ENCODE measurements at regions not wholly inside any gene's neighbourhood (a gene's known extent, or its start where the extent isn't known, plus 50 kb on each side); places are given as distances from the start of the nearest gene placed in this dataset.
"Not testable (repeated sequence)": the region's sequence is repeated elsewhere in the genome, so short reads cannot be mapped to it uniquely, and the experiment has no call there.

DNA sequence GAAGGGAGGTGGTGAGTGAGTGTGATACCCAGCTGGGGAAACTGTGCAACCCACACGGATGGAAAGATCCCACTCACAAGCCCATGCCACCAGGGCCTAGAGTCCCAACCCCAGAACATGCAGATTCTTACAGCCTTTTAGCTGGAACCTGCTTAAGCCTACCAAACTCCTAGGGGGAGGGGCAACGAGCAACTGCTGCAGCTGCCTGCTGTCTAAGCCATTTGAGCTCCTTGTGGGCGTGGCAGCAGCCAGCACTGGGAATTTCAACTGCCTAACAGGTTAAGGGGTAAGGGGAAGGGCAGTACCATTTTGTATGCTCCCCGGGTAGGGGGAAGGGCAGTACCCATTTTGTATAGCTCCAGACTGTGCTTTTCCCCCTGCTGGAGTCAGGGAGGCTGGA lies 673.2 kb upstream of the BCHE start:
- DNase-seq: no peak

DNA sequence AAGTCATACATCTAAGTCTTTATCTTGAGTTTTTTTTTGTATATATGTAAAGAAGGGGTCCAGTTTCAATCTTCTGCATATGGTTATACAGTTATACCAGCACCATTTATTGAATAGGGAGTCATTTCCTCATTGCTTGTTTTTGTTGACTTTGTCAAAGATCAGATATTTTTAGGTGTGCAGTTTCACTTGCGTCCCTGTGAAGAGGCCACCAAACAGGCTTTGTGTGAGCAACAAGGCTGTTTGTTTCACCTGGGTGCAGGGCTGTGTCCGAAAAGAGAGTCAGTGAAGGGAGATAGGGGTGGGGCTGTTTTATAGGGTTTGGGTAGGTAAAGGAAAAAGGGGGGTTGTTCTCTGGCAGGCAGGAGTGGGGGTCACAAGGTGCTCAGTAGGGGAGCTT lies 663.2 kb upstream of the BCHE start:
- not testable (repeated sequence) for DNase-seq

DNA sequence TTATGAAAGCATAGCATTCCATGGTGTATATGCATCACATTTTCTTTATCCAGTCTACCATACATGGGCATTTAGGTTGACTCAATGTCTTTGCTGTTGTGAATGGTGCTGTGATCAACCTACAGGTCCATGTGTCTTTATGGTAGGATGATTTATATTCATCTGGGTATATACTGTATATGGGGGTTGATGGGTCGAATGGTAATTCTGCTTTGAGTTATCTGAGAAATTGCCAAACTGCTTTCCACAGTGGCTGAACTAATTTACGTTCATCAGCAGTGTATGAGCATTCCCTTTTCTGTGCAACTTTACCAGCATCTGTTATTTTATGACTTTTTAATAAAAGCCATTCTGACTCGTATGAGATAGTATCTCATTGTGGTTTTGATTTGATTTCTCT lies 662.4 kb upstream of the BCHE start:
- DNase-seq: no peak

DNA sequence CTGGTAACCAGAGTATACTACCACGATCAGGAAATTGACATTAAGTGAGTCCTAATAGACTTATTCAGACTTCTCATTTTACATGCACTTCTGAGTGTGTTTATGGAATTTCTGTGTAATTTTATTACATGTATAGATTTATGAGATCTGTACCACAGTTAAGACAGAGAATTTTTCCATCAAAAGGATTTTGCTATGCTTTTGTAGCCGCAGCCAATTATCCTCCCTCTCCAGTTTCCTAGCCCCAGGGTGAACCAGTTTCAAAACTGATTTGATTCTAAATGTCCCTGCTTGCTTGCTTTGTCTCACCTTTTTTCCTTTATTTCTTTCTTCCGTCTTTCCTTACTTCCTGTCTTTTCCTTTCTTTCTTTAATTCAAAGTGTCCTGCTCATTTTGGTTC lies 661.2 kb upstream of the BCHE start:
- no peak for DNase-seq

DNA sequence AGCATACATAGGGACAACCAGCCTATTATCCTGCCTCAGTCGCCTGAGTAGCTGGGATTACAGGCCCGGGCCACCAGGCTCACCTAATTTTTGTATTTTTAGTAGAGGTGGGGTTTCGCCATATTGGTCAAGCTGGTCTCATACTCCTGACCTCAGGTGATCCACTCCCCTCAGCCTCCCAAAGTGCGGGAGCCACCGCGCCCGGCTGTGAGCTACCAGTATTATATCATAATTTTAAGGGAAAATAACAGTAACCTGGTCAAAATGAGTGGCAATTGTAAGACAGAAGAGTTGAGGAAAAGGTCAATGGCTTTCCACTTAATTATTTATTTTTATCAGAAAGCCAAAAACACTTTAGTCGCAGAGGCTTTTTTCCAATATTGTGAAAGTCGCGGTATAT lies 652.6 kb upstream of the BCHE start:
- no peak for DNase-seq

DNA sequence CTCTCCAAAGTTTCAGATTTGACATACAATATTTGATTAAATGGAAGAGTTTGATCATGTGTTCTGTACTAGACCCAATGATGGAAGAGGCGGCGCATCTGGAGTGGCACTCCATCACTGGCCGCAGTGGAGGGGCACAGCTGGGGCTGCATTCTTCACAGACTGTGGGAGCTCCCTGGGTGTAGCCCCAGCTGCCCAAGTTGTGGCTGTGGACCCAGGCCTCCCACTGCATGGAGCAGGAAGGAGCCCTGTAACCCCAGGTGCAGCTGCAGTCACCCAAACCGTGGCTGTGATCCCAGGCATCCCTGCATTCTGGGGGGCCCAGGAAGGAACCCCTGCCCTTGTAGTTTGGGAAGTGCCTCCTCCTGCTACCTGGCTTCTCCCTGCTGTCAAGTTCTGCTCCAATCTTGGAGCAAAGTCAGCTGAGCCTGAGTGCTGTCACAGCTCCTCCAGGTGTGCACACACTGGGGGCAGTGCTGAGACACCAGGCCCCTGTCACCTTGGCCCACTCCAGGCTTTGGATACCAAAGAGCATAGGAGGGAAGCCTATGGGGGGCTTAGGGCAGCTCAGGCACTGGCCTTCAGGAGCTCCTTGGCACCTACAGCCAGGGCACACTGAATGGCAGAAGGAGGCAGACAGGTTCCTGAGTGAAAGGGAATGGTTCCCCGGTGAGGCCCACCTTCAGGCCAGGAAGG lies 651.9 kb upstream of the BCHE start:
- no peak for DNase-seq

DNA sequence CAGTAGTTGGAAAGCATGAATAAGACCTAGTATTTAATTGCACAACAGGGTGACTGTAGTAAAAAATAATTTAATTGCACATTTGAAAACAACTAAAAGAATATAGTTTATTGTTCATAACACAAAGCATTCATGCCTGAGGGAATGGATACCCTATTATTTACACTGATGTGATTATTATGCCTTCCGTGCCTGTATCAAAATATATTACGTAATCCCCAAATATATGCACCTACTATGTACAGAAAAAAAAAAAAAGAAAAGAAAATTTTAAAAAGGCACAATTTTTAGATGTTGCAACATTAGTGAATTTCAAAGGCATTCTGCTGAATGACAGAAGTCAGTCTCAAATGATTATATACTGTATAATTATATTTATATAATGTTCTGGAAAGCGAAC lies 647.2 kb upstream of the BCHE start:
- DNase-seq: no peak

DNA sequence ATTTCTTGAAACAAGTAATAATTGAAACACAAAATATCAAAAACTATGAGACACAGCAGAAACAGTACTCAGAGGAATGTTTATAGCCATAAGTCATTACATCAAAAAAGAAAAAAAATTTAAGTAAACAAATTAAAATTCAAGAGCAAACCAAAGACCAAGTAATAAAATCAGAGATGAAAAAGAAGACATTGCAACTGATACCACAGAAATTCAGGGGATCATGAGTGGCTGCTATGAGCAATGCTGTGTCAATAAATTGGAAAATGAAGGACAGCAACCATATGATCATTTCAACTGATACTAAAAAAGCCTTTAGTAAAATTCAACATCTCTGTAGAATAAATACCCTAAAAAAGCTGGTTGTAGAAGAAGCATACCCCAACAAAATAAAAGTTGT lies 644.1 kb upstream of the BCHE start:
- DNase-seq: no peak

DNA sequence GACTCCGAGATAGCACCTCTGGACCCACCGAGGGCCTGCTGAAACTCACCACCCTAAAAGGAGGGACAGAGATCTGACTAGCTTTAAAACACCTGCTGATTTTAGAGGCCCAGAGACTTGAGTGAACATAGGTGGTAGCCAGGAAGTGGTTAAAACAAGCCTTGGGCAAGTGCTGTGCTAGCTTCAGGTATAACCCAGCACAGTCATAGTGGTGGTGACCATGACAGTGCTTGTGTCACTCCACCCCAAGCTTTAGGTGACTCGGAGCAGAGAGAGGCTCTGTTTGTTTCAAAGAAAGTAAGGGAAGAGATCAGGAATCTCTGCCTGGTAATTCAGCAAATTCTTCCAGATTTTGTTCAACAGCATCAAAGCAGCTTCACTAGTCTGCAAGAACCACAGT lies 641.1 kb upstream of the BCHE start:
- DNase-seq: no peak

DNA sequence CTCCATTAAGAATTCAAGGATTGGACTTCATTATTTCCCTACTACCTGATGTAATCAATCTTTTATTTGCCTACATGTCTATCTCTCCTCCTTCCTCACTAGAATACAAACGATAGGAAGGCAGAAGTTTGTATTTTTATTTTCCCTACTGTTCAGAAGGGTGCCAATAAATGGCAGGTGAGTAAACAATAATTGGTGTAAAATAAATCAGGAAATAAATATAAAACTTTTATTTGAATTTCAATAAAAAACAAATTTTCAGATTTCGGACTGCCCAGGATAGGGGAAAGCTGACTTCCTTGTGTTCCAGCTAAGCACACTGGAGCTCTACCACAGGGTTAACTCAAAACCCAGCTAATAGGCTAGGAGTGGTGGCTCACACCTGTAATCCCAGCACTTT lies 636.3 kb upstream of the BCHE start:
- DNase-seq: no peak

DNA sequence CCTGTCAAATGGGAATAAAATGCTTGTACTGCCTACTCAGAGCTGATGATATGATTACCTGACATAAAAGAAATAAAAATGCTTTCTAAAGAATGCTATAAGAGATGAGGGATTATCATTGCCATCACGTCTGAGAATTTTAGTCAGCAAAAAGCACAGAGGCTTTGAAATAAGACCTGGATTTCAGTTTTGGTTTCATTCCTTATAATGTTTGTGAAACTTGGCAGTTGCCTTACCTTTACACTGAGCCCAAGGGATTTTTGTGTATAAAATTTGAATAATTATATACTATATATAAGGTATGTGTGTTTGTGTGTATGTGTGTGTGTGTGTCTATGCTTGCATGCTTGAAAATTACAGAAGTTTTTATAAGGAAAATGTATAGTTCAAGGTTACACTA lies 634.8 kb upstream of the BCHE start:
- no peak for DNase-seq

DNA sequence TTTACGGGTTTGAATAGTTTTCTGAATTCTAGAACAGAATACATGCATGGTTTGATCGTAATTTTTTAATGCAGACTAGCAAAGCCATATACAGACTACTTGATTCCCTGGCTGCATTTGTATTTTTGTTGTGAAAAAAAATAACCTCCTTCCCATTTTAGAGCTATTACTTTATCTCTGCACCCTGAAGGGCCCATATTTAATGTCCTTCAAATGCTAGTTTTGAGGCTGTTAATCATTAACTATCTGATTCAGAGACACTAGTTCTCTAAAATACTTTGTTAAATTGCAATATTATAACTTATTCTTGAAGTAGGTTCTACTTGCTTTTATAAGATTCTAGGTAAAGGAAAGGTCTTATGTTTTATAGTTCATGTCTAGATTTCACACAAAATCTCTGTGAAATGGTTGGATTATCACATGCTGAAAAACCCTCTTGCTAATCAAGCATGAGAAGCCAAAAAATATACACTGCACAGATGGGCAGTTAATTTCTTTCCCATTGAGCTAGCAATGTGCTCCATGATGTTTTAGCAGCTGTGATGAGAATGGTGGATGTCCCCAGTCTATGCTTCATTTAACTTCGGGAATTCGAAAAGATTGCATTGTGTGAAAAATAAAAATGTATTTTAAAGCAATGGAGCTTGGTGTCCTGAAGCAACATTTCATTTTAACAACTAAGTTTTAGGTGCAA lies 634.0 kb upstream of the BCHE start:
- DNase-seq: no peak

DNA sequence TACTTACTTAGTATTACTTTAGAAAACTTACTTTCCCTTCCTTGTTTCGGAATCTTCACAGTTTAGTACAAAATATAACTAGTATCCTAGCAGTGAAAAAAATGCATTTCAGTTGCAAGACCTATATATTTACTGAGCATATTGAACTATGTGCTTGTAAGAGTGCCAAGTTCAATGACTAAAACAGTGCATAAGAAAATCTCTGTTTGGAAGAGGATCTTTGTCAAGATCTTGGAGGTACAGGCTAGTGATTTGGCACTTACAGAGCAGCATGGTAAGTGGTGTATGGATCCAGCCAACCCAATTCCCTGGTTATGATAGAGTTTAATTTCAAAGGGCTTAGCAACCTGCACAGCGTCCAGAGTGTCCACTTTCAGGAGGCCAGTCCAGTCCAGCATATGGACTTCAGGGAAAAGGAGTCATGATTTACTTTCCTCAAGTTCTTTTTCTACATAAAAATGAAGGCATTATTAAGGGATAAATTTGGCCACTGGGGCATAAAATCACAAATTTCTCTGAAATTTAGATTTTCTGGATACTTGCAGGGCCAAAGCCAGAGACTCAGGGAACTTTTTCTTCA lies 625.8 kb upstream of the BCHE start:
- no peak for DNase-seq

DNA sequence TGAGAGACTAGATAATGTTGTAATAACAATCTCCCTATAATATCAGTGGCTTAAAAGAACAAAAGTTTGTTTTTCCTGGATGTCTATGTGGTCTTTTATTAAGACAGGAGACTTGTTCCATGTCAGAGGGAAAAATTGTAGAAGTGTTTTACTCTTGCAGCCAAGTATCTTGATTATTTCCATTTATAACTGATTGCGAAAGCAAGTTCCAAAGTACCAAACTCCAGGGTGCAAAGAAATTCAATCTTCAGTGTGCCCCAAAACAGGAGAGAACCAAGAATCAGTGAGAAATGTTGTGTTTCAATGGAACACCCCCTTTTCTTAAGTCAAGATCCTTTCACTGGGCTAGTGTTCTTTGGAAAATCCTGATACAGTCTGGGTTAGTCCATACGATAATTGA lies 624.4 kb upstream of the BCHE start:
- DNase-seq: no peak

DNA sequence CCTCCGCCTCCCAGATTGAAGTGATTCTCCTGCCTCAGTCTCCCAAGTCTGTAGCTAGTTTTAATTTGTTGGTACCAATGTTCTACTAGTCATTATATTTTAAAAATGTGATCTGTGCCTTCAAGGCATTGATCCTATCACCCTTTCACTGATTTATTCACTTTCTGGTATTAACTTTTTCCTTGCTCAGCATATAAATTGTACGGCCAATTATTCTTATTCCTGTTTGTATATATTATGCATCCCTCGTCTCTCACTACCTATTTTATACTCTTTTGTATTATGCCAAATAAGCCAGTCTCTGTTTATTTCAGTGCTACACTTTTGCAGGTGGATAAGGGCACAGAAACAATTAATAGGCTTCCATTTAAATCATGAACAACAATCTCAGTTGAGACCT lies 620.2 kb upstream of the BCHE start:
- no peak for DNase-seq

DNA sequence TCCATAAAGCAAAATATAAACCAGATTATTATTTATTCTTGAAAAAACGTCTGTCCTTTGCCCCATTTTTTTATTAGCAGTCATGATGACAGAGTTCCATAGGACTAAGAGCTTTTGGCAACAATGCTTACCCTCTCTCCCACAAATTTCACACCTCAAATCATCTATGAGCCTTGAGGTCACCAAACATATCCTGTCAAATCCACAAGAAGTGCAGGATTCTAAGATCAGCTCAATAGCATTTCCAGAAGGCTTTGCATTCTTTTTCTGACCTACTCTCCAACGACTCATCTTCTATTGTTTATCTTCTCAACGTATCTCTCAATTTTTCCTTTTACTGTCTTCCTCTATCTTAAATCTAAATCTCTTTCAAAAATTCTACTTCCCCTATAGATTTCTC lies 619.1 kb upstream of the BCHE start:
- DNase-seq: no peak

DNA sequence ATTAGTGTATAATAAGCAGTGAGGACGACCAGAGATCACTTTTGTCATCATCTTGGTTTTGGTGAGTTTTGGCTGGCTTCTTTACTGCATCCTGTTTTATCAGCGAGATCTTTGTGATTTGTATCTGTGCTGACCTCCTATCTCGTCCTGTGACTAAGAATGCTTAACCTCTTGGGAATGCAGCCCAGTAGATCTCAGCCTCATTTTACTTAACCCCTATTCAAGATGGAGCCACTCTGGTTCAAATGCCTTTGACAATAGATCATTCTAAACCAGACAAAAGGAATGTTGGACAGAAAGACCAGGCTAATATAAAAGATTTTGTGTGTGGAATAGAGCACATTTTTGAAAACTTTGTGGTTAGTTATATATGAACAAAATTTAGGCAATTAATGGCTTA lies 618.5 kb upstream of the BCHE start:
- no peak for DNase-seq

DNA sequence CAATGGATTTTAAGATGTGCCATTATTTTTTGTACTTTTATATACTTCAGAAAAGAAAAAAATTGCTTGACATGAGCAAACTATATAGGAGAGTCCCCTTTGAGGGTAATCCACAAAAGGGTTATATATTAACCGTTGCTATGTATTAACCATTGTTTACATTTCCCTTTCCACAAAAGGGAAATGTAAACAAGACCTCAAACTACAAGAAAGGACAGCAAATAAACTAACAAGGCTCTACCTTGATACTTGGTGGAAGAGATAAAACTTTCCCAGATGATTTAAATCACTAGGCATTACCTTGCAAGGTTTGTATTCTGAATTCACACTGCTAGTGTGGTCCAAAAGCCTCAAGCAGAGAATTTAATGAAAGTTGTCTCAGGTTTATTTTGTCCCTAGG lies 616.3 kb upstream of the BCHE start:
- DNase-seq: no peak

DNA sequence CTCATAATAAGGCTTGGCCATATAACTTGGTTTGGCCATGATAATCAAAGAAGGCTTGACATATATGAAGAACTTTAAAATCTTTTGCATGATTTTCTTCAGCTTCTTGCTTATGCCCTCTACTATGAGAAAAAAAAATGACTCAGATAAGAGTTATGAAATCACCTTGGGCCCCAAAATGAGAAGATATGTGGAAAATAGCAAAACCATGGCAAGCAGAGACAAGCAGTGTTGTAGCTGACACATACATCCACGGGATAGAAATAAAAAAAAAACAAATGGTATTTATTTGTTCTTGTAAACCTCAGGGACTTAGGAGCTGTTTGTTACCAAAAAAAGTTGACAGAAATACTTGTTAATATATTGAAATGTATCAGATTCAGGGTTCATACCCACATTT lies 614.8 kb upstream of the BCHE start:
- no peak for DNase-seq

DNA sequence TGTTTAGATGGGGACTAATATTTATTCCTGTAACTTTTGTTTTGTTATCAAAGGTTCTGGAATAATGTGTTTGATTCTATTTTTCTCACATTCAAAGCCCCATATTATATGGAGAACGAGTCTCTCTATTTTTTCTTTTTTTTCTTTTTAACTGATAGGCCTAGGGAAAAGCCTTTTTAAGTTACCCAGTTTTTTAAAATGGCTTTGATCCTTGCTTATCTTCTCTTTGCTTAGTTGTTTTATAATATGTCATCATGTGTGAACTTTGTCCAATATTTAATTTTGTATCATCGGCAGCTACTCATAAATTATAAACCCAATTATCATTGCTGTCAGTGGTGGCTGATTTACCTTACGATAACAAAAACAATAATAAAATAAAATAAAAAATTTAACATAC lies 610.3 kb upstream of the BCHE start:
- DNase-seq: no peak

DNA sequence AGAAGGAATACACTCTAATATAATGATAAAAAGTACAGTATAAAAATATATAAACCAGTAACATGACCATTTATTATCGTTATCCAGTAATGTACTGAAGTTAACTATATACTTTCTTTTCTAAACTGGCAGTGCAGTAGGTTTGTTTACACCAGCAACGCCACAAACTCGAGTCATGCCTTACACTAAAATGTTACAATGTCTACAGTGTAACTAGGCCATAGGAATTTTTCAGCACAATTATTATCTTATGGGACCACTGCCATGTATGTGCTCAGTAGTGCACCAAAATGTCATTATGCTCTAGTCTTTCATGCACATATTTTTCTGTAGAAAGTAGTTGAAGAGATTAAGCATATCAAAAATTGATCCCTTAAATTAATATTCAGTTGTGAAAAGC lies 609.8 kb upstream of the BCHE start:
- no peak for DNase-seq

DNA sequence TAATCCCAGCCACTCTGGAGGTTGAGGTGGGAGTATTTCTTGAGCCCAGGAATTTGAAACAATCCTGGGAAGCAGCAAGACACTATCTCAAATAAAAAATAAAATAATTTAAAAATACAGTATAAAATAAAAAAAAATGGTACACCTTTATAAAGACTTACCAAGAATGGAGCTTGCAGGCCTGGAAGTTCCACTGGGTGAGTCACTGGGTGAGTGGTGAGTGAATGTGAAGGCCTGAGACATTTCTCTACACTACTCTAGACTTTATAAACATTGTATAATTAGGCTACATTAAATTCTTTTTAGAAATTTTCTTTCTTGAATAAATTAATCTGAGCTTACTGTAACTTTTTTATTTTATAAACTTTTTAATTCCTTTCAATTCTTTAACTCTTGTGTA lies 609.1 kb upstream of the BCHE start:
- DNase-seq: no peak

DNA sequence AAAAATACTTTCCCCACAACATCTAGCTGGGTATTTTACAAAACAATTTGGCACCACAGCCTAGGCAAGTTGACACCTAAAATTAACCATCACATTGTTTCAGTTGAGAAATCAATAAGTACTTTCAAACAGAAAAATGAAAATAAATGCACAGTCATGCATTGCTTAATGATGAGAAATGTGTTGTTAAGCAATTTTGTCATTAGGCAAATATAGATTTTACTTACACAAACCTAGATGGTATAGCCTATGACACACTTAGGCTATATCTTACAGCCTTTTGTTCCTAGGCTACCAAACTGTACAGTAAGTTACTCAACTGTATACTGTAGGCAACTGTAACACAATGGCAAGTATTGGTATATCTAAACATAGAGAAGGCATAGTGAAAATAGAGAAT lies 608.6 kb upstream of the BCHE start:
- DNase-seq: no peak

DNA sequence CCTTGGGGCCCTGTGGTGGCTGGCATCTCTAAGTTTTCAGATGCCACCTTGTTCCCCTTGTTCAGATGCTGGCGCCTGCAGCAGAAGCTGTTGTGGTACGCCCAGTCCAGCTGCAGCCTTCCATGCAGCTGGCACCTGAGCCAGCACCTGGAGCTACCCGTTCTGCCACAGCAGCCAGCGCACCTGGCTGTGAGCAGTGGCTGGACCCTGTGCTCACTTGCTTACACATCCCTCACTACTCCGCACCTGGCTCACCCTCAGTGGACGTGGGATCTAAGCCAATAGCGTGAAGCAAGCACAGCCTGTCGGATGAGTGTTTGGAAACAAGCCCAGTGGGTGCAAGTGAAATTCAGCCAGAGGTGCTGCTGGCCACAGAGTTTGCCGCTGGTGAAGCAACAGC lies 607.5 kb upstream of the BCHE start:
- DNase-seq: no peak

DNA sequence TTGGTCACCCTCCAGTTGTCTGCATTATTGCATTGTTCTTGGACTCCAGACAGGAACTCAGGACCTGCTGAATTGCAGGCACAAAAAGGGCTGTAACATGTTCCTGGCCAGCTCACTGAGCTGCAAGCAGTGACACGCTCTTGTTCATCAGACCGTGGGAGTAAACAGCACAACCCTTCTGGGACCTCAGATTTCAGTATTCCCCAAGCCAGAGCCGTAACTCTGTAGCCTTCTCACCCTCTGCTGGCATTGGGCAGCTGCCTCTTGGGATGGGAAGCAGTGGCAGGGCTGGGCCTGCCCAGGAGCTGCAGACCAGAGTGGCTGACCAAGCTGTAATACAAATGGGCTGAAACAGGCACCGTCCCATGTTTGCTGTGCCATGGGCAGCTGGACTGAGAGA lies 607.1 kb upstream of the BCHE start:
- DNase-seq: no peak
